GM12878 (cell line): ENCODE measurements at regions not wholly inside any gene's neighbourhood (a gene's known extent, or its start where the extent isn't known, plus 50 kb on each side); places are given as distances from the start of the nearest gene placed in this dataset.

Experiments
- ATAC-seq: fragments of 200-7000 bp; cut with Tn5 transposase; 3 replicates; pipeline ENCODE4 v1.9.1; 2020; ENCODE audit warnings: mild to moderate bottlenecking, moderate library complexity
- BruUV-seq: library from RNA; stranded (reverse); fragments of 400-500 nt; replicated peaks from 2 replicates; lab custom pipeline; 2021; lab: Mats Ljungman, UMichigan
- CTCF ChIA-PET: fragments of 300-600 bp; sonication (Branson Sonifier 250); formaldehyde crosslinking; extraction: SDS; loops from one replicate; lab custom pipeline; 2021; ENCODE audit warnings: inconsistent platforms; lab: Yijun Ruan, JAX
- POLR2A ChIA-PET: fragments of 350-600 bp; formaldehyde crosslinking; extraction: SDS; loops from one replicate; lab custom pipeline; 2021; ENCODE audit warnings: inconsistent platforms; lab: Charles Lee
- RAD21 ChIA-PET: fragments of 300-600 bp; sonication (Branson Sonifier 250); formaldehyde crosslinking; loops from one replicate; lab custom pipeline; 2023; ENCODE audit warnings: antibody characterized with exemption; ENCODE audit not compliant: unreplicated experiment; lab: Charles Lee
- SMC1A ChIA-PET: fragments of 300-600 bp; sonication (Branson Sonifier 250); formaldehyde crosslinking; loops from one replicate; lab custom pipeline; 2023; ENCODE audit not compliant: unreplicated experiment, uncharacterized antibody; lab: Charles Lee
- DNase-seq: peaks from one replicate; pipeline ENCODE4 v3.0.0-alpha.2; 2011; ENCODE audit warnings: low read depth, low spot score
- FAIRE-seq: peaks from 3 replicates; lab custom pipeline; 2011; peaks lifted over from hg19 to GRCh38; lab: Jason Lieb, UNC
- H2AFZ ChIP-seq: 2 replicates; pipeline ENCODE4 v1.6.0; 2011; ENCODE audit warnings: low read depth, low read length, control low read depth; ENCODE audit not compliant: control insufficient read depth
- H3K27ac ChIP-seq: 2 replicates; pipeline ENCODE4 v1.5.1; 2011; ENCODE audit warnings: control low read depth; ENCODE audit not compliant: control insufficient read depth, insufficient read depth
- H3K27me3 ChIP-seq, 2 experiments: replicated peaks in 1 of 2; 2 replicates each; pipeline versions ENCODE4 v1.6.0 to v1.6.1; 2011; ENCODE audit warnings: low read length in 1 of 2; ENCODE audit not compliant: control insufficient read depth in 2 of 2, insufficient read depth in 2 of 2
- H3K36me3 ChIP-seq, 2 experiments: 2 replicates each; pipeline ENCODE4 v1.5.1; 2011; ENCODE audit warnings: low read length in 1 of 2; ENCODE audit not compliant: control insufficient read depth in 2 of 2, insufficient read depth in 2 of 2
- H3K4me1 ChIP-seq: 2 replicates; pipeline ENCODE4 v1.6.1; 2011; ENCODE audit warnings: mild to moderate bottlenecking, low read length, moderate library complexity, mixed read lengths; ENCODE audit not compliant: control insufficient read depth, insufficient read depth
- H3K4me2 ChIP-seq: 2 replicates; pipeline ENCODE4 v1.6.0; 2011; ENCODE audit warnings: control low read depth; ENCODE audit not compliant: control insufficient read depth, insufficient read depth
- H3K4me3 ChIP-seq: fragments of 200-600 bp; sonication (generic); 2 replicates; pipeline ENCODE4 v1.5.1; 2016
- H3K79me2 ChIP-seq: 2 replicates; pipeline ENCODE4 v1.6.0; 2011; ENCODE audit warnings: low read length; ENCODE audit not compliant: control insufficient read depth, insufficient read depth
- H3K9ac ChIP-seq: 2 replicates; pipeline ENCODE4 v1.8.0; 2011; ENCODE audit warnings: low read length, control low read depth, mixed read lengths; ENCODE audit not compliant: control insufficient read depth, insufficient read depth
- H3K9me3 ChIP-seq: replicated peaks from 3 replicates; pipeline ENCODE4 v1.5.1; 2011; ENCODE audit warnings: mild to moderate bottlenecking, low read length; ENCODE audit not compliant: control insufficient read depth, insufficient read depth
- H4K20me1 ChIP-seq: 2 replicates; pipeline ENCODE4 v1.6.0; 2011; ENCODE audit not compliant: control insufficient read depth, insufficient read depth
- BHLHE40 ChIP-seq, 2 experiments: fragments of 450-650 bp in 1 of 2; IDR thresholded peaks; 2 replicates each; pipeline ENCODE4 v1.6.1; 2011 to 2017; ENCODE audit warnings: low read depth in 2 of 2, borderline replicate concordance in 1 of 2, improper control_type of control experiment in 1 of 2, low read length in 1 of 2, mild to moderate bottlenecking in 1 of 2
- IKZF2 ChIP-seq, 2 experiments: fragments of 450-650 bp; IDR thresholded peaks; 2 replicates each; pipeline ENCODE4 v1.6.1; 2017; ENCODE audit warnings: mild to moderate bottlenecking in 2 of 2, moderate library complexity in 2 of 2
- KAT2A ChIP-seq: conservative IDR thresholded peaks from 2 replicates; pipeline ENCODE4 v1.6.1; 2011; ENCODE audit warnings: low read depth, low read length; ENCODE audit not compliant: control insufficient read depth
- POLR2A ChIP-seq: IDR thresholded peaks from 2 replicates; pipeline ENCODE4 v1.6.1; 2011; ENCODE audit warnings: low read depth, mild to moderate bottlenecking, low read length
- RB1 ChIP-seq: fragments of 450-650 bp; formaldehyde crosslinking; IDR thresholded peaks from 2 replicates; pipeline ENCODE4 v1.6.1; 2017; ENCODE audit warnings: mild to moderate bottlenecking, borderline replicate concordance
- RBBP5 ChIP-seq: fragments of 200-600 bp; sonication (generic); conservative IDR thresholded peaks from 2 replicates; pipeline ENCODE4 v1.6.1; 2016
- SPI1 ChIP-seq: IDR thresholded peaks from 2 replicates; pipeline ENCODE4 v1.6.1; 2011; ENCODE audit warnings: low read depth, mild to moderate bottlenecking, low read length, moderate library complexity, borderline replicate concordance; ENCODE audit not compliant: insufficient read depth
- WGBS: methylation state at CpG from one replicate; pipeline ENCODE4 v1.1.6; 2016; ENCODE audit warnings: low lambda C conversion rate; ENCODE audit not compliant: insufficient replicate concordance, insufficient coverage; ENCODE audit errors: missing lambda C conversion rate; 5-methylcytosine and 5-hydroxymethylcytosine counted together
- in situ Hi-C: fragments of 300-500 bp; cut with MboI; formaldehyde crosslinking; loops from 9 replicates; pipeline ENCODE4 v1.14.3; 2018; ENCODE audit warnings: mixed read lengths
- intact Hi-C: fragments of 100-400 bp; cut with micrococcal nuclease; formaldehyde crosslinking; loops from one replicate; pipeline ENCODE4 v1.14.2; 2022; ENCODE audit not compliant: unreplicated experiment
- TF ChIP-seq, protein P1 (sequence below): fragments of 450-650 bp; formaldehyde crosslinking; IDR thresholded peaks from 2 replicates; pipeline ENCODE4 v1.5.0; 2022; ENCODE audit warnings: mild to moderate bottlenecking, missing genetic modification characterization
- TF ChIP-seq, protein P2 (sequence below): IDR thresholded peaks from 2 replicates; pipeline ENCODE4 v1.6.1; 2012; ENCODE audit warnings: low read depth, low read length, improper control_type of control experiment

DNA sequence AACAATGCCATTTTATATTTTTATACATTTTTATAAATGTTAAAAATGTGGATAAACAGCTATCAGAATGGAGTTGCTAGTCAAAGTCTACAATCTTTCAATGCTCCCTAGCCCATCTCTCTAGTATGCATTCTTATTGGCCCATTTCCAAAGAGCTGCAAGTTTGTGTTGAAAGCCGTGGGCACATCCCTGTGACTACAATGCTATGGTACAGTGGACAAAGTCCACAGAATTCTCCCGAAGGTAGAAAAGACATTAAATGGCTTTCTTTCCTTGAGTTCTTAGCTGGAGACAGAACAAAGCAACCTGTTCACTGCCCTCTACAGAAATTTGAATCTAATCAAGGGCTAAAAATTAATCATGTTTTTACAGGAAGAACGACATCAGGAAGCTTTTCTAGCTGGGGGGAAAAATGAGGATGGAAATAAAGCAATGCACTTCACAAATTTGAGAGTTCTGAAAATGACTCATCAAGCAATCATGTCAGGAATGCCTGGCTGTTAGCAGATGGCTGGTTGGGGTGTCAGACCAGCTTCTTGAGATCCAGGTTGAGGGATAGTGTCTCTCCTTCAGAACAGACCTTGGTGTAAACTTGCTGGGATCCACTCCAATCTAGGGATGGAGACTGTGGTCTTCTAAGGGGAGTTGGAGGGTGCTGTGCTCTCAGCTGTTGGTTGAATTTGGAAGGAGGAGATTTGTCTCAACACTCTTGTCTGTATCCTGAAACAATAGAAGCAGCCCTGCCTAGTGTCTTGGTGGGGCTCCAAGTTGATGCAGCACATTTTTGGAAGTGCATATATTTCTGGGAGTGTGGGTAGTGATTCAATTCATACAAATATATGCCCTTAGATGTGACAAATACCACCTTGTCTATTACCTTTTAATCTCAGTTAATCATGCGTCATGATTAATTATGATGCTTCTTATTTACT, 143.4 kb upstream of the PHACTR1 start:
- in situ Hi-C loops: no loop called here
- intact Hi-C loops: no loop called here
- Histone ChIP-seq H3K27me3 (no peaks in the 10 kb centered on the region), H3K27ac (no peak overlapping the region), H3K4me2 (no peak overlapping the region), H3K79me2 (no peaks in the 10 kb centered on the region), H4K20me1 (no peaks in the 10 kb centered on the region), H3K9me3 (no peaks in the 10 kb centered on the region), H3K9ac (no peak overlapping the region), H3K4me1 (no peaks in the 10 kb centered on the region), H3K36me3 (no peaks in the 10 kb centered on the region), H3K4me3 (no peak overlapping the region), H2AFZ (no peak overlapping the region)
- no TSS peak for BruUV-seq
- POLR2A ChIA-PET: no interaction called here
- CTCF ChIA-PET: interaction anchor here (0.7 to 1.4 kb wide), 4 partner anchors 30 to 69 kb away, joined by 3 to 6 read pairs (median 4); no protein-coding TSS in a partner anchor
- FAIRE-seq (peak; percentile 57), ATAC-seq (no peak), DNase-seq (no peak)
- RAD21 ChIA-PET: no interaction called here
- 40% methylated on average over 4 of the region's 4 CpGs for WGBS
- SMC1A ChIA-PET: interaction anchor here (1.4 kb wide), 1 partner anchor 24 kb away, joined by 5 read pairs; no protein-coding TSS in a partner anchor
- TF ChIP-seq RBBP5: no peak
- TF ChIP-seq IKZF2 (IDR thresholded peaks at IDR 0.05): no peak
- TF ChIP-seq BHLHE40 (IDR thresholded peaks at IDR 0.05; ENCODE audit: borderline replicate concordance in 1 of 2, low read depth in 2 of 2, low read length in 1 of 2): no peak
- TF ChIP-seq SPI1: no peak
- TF ChIP-seq RB1: no peak
- TF ChIP-seq, protein P1, sequence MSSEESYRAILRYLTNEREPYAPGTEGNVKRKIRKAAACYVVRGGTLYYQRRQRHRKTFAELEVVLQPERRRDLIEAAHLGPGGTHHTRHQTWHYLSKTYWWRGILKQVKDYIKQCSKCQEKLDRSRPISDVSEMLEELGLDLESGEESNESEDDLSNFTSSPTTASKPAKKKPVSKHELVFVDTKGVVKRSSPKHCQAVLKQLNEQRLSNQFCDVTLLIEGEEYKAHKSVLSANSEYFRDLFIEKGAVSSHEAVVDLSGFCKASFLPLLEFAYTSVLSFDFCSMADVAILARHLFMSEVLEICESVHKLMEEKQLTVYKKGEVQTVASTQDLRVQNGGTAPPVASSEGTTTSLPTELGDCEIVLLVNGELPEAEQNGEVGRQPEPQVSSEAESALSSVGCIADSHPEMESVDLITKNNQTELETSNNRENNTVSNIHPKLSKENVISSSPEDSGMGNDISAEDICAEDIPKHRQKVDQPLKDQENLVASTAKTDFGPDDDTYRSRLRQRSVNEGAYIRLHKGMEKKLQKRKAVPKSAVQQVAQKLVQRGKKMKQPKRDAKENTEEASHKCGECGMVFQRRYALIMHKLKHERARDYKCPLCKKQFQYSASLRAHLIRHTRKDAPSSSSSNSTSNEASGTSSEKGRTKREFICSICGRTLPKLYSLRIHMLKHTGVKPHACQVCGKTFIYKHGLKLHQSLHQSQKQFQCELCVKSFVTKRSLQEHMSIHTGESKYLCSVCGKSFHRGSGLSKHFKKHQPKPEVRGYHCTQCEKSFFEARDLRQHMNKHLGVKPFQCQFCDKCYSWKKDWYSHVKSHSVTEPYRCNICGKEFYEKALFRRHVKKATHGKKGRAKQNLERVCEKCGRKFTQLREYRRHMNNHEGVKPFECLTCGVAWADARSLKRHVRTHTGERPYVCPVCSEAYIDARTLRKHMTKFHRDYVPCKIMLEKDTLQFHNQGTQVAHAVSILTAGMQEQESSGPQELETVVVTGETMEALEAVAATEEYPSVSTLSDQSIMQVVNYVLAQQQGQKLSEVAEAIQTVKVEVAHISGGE: no peak
- TF ChIP-seq POLR2A: no peak
- TF ChIP-seq, protein P2, sequence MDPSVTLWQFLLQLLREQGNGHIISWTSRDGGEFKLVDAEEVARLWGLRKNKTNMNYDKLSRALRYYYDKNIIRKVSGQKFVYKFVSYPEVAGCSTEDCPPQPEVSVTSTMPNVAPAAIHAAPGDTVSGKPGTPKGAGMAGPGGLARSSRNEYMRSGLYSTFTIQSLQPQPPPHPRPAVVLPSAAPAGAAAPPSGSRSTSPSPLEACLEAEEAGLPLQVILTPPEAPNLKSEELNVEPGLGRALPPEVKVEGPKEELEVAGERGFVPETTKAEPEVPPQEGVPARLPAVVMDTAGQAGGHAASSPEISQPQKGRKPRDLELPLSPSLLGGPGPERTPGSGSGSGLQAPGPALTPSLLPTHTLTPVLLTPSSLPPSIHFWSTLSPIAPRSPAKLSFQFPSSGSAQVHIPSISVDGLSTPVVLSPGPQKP: no peak
- TF ChIP-seq KAT2A: no peak
